ENCODE measurements at regions not wholly inside any gene's neighbourhood (a gene's known extent, or its start where the extent isn't known, plus 50 kb on each side); places are given as distances from the start of the nearest gene placed in this dataset.
"Not testable (repeated sequence)": the region's sequence is repeated elsewhere in the genome, so short reads cannot be mapped to it uniquely, and the experiment has no call there.

- DNase-seq = no peak
Measured at GRCh38 chr7:3094701-3095445, 51.2 kb upstream of the CARD11 start.

DNA sequence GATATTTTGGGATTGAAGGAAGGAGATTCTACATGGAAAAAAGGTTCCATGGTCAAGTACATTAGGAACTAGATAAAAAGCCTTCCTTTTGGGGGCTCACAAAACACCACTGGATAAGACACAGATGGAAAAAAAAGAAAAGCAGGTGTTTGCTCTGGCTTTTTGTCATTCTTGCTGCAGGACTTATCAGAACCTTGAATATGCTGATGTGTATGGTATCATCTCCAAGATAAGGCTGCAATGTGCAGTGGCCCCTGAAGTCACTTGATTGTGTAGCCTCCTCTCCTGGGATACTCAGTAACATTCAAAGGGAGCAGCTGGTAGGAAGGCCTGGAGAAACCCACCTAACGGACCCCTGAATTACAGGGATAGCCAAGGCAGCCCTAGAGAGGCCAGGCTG is 54.1 kb upstream of the CARD11 start:
- DNase-seq = no peak

GRCh38 chr7:3102159-3102558 is 58.5 kb upstream of the CARD11 start:
- no peak for DNase-seq

DNA sequence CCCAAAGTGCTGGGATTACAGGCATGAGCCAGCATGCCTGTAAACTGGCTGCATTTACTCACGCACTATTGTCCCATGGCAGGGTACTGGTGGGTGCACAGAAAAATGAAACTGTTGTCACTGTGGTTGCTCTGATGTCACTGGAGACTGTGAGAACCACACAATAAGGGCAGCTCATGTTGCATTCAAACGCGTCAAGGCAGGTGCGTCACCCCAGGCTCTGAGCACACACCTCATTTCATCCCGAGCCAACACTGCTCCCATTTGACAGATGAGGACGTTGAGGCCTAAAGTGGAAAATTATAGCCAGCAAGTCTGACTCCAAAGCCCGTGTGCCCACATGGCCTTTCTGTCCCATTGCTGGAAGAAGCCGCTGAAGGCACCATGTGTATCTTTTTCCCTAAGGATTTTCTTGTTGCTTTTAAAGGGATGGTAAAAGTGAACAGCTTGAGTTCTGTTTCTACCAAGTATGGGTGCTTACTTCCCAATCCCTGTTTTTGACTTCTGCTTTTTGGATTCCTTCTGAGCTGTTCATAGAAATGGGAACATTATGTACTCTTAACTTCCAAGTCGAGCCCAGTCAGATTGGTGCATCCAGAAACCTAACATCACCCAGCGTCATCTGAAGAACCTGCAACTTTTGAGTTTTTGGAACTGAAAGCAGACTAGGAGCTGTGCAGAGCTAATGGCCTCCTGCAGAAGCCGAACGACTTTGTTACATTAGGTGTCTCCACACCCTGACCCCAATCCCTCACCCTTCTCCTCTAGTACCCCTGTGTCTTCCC is 60.1 kb upstream of the CARD11 start:
- DNase-seq = no peak

GRCh38 chr7:3105856-3106255 is 62.2 kb upstream of the CARD11 start:
- DNase-seq = no peak

DNA sequence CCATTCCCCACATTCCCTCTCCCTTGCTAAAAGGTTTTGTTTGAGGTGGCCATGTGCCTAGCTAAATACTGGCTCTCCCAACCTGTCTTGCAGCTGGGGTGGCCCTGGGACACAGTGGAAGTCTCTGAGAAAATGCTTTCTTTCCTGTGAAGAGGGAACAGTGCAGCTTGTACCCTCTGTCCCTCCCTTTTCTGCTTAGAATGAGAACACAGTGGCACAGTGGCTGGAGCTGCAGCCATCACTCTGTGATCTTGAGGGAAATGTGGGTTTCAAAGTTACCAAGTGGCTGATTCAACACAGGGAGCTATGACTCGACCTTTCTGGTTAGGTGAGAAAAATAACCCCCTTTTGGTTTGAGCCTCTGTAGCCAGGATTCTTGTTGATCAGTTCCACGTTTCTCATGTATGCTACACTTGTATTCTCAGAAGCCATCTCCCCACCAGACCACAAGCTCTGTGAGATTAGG is 62.7 kb upstream of the CARD11 start:
- DNase-seq = no peak

- DNase-seq = no peak
Measured at GRCh38 chr7:3107228-3107763, 63.6 kb upstream of the CARD11 start.

GRCh38 chr7:3107889-3108570 is 64.4 kb upstream of the CARD11 start:
- DNase-seq = no peak

GRCh38 chr7:3109311-3109915 is 65.7 kb upstream of the CARD11 start:
- no peak for DNase-seq

DNA sequence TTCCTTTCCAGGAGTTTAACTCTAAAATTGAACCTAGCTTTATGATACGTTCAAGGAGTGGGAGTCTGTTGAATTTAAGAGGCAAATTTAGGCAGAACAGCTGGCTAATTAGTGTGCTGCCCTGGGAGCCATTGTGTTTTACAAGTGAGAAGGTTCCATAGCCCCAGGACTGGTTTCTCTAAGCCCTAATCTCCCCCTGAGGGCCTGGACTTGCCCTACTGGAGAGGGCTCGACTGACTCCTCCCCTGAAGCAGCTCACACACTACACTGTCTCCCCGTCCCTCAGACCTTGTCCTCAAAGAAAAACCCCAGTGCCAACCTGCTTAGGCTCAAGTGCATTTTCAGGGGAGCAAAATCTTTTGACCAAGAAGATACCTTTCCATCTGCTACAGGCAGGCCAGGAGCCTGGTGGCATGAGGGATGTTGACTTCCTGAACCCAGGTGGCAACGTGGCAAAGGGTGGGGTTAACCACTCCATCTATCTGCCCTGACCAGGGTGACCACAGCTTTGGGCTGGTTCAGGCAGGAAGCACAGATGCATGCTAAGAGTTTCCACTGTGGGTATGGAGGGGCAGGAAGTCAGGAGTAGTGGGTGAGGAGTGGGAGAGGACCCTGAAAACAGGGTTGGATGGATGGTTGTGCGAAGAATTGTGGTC is 68.9 kb upstream of the CARD11 start:
- no peak for DNase-seq

DNA sequence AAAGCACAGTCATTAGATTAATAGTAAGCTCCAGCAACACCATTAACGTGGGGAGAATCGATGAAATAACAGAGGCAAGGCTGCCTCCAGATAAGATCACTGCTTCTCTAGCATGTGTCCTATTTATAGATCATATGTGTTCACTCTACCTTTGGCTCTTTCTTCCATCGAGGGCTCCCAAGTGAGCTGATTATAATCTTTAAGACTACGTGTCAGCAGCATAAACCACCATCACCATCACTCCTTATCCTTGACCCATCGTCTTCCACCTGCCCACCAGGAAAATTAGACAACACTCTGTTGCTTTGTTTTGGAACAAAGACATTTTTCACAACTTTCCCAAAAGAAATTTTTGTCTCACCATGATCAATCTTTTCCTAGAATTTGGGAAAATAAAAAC is 71.2 kb upstream of the CARD11 start:
- DNase-seq = no peak

- no peak for DNase-seq
Measured at GRCh38 chr7:3117081-3117480, 73.4 kb upstream of the CARD11 start.

DNA sequence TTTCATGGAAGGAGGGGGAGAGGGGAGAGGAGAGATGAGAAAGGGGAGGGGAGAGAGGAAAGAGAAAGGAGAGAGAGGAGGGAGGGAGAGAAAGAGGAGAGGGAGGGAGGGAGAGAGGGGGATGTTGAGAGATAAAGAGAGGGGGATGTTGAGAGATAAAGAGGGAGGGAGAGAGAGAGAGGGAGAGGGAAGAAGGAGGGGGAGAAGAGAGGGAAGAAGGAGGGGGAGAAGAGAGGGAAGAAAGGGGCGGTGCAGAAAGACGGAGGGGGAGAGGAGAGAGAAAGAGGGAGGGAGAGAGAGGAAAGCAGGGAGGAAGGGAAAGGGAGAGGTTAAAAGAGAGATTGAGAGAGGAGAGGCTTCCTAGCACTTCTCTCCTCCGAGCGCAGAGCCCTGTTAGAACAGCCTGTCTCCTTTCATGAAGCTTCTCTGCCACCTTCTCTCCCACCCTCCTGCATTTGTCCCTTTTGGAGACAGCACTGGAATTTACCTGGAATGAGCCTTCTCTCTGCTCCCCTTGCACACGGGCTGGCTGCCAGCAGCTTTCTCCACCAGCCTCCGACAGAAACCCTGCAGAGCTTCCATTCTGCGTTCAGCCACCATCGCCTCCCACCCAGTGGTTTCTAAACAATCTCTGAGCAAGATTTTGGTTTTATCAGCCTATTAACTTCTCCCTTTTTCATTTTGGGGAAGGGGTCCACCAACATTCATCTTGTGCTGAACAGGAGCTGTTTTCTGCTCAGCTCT is 74.0 kb upstream of the CARD11 start:
- no peak for DNase-seq

GRCh38 chr7:3119352-3119927 is 75.8 kb upstream of the CARD11 start:
- not testable (repeated sequence) for DNase-seq

GRCh38 chr7:3119963-3120362 is 76.3 kb upstream of the CARD11 start:
- no peak for DNase-seq

- DNase-seq = no peak
Measured at GRCh38 chr7:3120513-3120912, 76.8 kb upstream of the CARD11 start.

GRCh38 chr7:3128857-3129490 is 85.3 kb upstream of the CARD11 start:
- DNase-seq = no peak

DNA sequence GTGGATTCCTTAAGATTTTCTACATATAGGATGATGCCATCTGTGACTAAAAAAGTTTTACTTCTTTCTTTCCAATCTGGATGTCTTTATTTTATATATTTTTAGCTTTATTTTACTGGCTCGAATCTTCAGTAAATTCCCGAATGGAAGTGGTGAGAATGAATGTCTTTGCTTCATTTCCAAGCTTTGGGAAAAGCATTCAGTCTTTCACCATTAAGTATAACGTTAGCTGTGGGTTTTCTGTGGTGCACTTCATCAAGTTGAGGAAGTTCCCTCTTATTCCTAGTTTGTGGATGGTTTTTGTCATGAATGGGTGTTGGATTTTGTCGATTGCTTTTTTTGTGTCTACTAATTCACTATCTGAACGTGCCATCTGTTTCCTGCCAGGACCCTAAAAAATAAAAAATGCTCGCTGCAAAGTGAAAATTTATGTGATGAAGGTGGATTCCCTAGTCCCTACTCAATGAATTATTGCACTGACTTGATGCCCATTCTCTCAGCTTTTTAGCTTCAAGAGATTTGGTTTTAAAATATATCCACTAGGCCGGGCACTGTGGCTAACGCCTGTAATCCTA is 90.2 kb upstream of the CARD11 start:
- no peak for DNase-seq

DNA sequence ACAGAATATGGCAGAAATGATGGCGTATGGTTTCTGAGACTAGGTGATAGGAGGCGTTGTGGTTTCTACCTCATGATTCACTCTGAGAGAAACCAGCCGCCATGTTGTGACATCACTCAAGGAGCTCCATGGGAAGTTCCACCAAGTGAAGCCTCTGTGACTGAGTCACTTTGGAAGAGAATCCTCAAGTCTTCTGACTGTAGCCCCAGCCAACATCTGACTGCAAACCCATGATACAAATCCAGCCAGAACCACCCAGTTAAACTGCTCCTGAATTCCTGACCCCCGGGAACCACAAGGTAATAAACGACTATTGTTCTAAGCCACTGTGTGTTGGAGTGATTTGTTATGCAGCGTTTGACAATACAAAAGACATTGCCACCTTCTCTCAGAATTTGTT is 91.1 kb upstream of the CARD11 start:
- no peak for DNase-seq

- DNase-seq = no peak
Measured at GRCh38 chr7:3135626-3136025, 92.0 kb upstream of the CARD11 start.

DNA sequence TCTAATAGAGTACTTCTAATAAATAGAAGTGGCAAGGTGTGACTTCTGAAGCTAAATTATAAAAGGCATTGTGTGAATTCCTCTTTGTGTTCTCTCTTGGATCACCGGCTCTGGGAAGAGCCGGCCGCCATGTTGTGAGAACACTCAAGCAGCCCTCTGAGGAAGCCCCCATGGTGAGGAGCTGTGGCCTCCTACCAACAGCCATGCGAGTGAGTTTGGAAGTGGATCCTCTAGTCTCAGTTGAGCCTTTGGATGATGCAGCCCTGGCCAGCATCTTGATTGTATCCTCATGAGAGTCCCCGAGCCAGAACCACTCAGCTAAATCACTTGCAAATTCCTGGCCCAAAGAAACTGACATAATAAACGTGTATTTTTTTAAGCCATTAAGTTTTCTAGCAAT is 94.5 kb upstream of the CARD11 start:
- no peak for DNase-seq

Data from SW 1271 (cell line).